Neural cell (in vitro differentiated cells): ENCODE measurements at regions not wholly inside any gene's neighbourhood (a gene's known extent, or its start where the extent isn't known, plus 50 kb on each side); places are given as distances from the start of the nearest gene placed in this dataset.

Experiments used
- EP300 ChIP-seq: fragments of 450-650 bp; conservative IDR thresholded peaks from 2 replicates; pipeline ENCODE4 v1.6.1; 2014; ENCODE audit warnings: antibody characterized with exemption, mild to moderate bottlenecking, moderate library complexity; ENCODE audit not compliant: poor library complexity, severe bottlenecking
- EZH2 ChIP-seq: fragments of 200-600, 300-800 bp; shearing (Covaris generic), sonication (generic); IDR thresholded peaks from 2 replicates; pipeline ENCODE4 v1.6.1; 2014; ENCODE audit warnings: antibody characterized with exemption, low read length, borderline replicate concordance, mild to moderate bottlenecking; ENCODE audit not compliant: insufficient read depth, poor library complexity, severe bottlenecking
- REST ChIP-seq: IDR thresholded peaks from 2 replicates; pipeline ENCODE4 v1.6.1; 2012; ENCODE audit warnings: borderline replicate concordance
- SMC3 ChIP-seq: fragments of 450-650 bp; conservative IDR thresholded peaks from 2 replicates; pipeline ENCODE4 v1.6.1; 2014; ENCODE audit warnings: antibody characterized with exemption, mild to moderate bottlenecking, moderate library complexity; ENCODE audit not compliant: poor library complexity
- TAF1 ChIP-seq: IDR thresholded peaks from 2 replicates; pipeline ENCODE4 v1.6.1; 2012; ENCODE audit warnings: low read depth
- TF ChIP-seq, protein P1 (sequence below): fragments of 450-650 bp; IDR thresholded peaks from 2 replicates; pipeline ENCODE4 v1.5.1; 2014; ENCODE audit warnings: antibody characterized with exemption, mild to moderate bottlenecking, moderate library complexity; ENCODE audit not compliant: poor library complexity, severe bottlenecking

- TF ChIP-seq EZH2 (no peak), EP300 (no peak), SMC3 (no peak), REST (no peak), TAF1 (no peak)
- TF ChIP-seq, protein P1, sequence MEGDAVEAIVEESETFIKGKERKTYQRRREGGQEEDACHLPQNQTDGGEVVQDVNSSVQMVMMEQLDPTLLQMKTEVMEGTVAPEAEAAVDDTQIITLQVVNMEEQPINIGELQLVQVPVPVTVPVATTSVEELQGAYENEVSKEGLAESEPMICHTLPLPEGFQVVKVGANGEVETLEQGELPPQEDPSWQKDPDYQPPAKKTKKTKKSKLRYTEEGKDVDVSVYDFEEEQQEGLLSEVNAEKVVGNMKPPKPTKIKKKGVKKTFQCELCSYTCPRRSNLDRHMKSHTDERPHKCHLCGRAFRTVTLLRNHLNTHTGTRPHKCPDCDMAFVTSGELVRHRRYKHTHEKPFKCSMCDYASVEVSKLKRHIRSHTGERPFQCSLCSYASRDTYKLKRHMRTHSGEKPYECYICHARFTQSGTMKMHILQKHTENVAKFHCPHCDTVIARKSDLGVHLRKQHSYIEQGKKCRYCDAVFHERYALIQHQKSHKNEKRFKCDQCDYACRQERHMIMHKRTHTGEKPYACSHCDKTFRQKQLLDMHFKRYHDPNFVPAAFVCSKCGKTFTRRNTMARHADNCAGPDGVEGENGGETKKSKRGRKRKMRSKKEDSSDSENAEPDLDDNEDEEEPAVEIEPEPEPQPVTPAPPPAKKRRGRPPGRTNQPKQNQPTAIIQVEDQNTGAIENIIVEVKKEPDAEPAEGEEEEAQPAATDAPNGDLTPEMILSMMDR = no peak
Measured at GRCh38 chr6:10235344-10235743, 179.5 kb downstream of the TFAP2A start.
